Ascending aorta (tissue), 2 donors: ENCODE measurements at regions not wholly inside any gene's neighbourhood (a gene's known extent, or its start where the extent isn't known, plus 50 kb on each side); places are given as distances from the start of the nearest gene placed in this dataset.

Source experiments
- DNase-seq, 2 donors: peaks; one replicate each; pipeline ENCODE4 v3.0.0-alpha.2; 2019; ENCODE audit warnings: low spot score in 2 of 2
- H3K27ac ChIP-seq, 2 donors: fragments of 200-600 bp; sonication (generic); one replicate each; pipeline ENCODE4 v1.5.1; 2016 to 2017; ENCODE audit warnings: mild to moderate bottlenecking in 1 of 2
- H3K27me3 ChIP-seq: fragments of 200-600 bp; sonication (generic); one replicate; pipeline ENCODE4 v1.5.1; 2017
- H3K36me3 ChIP-seq, 2 donors: fragments of 200-600 bp; sonication (generic); one replicate each; pipeline ENCODE4 v1.5.1; 2016
- H3K4me1 ChIP-seq, 2 donors: fragments of 200-600 bp; sonication (generic); one replicate each; pipeline ENCODE4 v1.5.1; 2016 to 2017; ENCODE audit warnings: mild to moderate bottlenecking in 1 of 2
- H3K4me3 ChIP-seq, 2 donors: fragments of 200-600 bp; sonication (generic); one replicate each; pipeline ENCODE4 v1.5.1; 2016 to 2017; ENCODE audit warnings: mild to moderate bottlenecking in 1 of 2
- H3K9me3 ChIP-seq, 2 donors: fragments of 200-600 bp; sonication (generic); one replicate each; pipeline ENCODE4 v1.5.1; 2016
- intact Hi-C: fragments of 100-400 bp; cut with DNase I; formaldehyde crosslinking; loops from one replicate; pipeline ENCODE4 v1.15.1; 2023
- TF ChIP-seq, protein P1 (sequence below), 3 experiments: fragments of 200-600 bp in 2 of 3; fragments of 450-650 bp in 1 of 3; sonication (generic) in 2 of 3; IDR thresholded peaks; one replicate each; pipeline ENCODE4 v1.5.1; 2016 to 2019; ENCODE audit warnings: antibody characterized with exemption in 3 of 3, mild to moderate bottlenecking in 1 of 3, moderate library complexity in 1 of 3

DNA sequence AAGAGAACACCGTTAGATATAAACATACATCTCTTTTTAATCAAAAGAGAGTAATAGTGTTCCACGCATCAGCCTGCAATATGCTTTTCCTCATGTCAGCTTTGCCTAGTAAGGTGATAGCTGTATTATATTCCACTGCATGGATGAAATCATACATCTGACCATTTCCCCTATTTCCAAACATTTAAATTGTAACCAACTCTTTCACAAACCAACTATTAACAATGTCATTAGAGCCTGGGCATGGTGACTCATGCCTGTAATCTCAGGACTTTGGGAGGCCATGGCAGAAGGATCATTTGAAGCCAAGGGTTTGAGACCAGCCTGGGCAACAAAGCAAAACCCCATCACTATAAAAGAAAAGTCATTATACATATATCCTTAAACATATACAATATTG, 284.8 kb downstream of the BCL11A start:
- intact Hi-C loops = no loop called here
- TF ChIP-seq, protein P1, sequence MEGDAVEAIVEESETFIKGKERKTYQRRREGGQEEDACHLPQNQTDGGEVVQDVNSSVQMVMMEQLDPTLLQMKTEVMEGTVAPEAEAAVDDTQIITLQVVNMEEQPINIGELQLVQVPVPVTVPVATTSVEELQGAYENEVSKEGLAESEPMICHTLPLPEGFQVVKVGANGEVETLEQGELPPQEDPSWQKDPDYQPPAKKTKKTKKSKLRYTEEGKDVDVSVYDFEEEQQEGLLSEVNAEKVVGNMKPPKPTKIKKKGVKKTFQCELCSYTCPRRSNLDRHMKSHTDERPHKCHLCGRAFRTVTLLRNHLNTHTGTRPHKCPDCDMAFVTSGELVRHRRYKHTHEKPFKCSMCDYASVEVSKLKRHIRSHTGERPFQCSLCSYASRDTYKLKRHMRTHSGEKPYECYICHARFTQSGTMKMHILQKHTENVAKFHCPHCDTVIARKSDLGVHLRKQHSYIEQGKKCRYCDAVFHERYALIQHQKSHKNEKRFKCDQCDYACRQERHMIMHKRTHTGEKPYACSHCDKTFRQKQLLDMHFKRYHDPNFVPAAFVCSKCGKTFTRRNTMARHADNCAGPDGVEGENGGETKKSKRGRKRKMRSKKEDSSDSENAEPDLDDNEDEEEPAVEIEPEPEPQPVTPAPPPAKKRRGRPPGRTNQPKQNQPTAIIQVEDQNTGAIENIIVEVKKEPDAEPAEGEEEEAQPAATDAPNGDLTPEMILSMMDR (IDR thresholded peaks at IDR 0.05) = no peak

DNA sequence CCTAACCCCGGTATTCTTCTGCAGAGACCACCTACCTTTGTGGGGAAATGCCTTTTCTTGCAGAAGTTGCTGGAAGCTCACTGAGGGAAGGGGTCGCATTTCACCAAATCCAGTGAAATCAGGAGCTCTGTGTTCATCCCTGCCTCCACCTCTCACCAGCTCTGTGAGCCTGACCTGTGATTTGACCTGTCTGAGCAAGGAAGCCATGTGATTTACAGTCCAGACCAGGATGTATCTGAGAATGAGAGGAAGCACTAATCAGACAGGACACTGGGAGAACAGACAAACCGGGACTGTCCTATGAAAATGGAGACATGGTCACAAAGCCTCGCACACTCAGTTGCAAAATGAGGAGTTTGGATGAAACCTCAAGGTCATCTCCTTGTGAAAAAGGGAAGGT, 285.4 kb downstream of the BCL11A start:
- no peak for DNase-seq
- TF ChIP-seq, protein P1 (IDR thresholded peaks at IDR 0.05) = no peak
- H3K4me3 ChIP-seq = no peak overlapping the region
- H3K4me1 ChIP-seq = no peaks in the 10 kb centered on the region
- no peaks in the 10 kb centered on the region for H3K36me3 ChIP-seq
- H3K27me3 ChIP-seq = no peaks in the 10 kb centered on the region
- H3K9me3 ChIP-seq = no peaks in the 10 kb centered on the region
- no peak overlapping the region for H3K27ac ChIP-seq
- intact Hi-C loops = no loop called here

More for the DNA sequence above, 284.8 kb downstream of the BCL11A start:
- H3K27ac ChIP-seq = no peak overlapping the region
- no peaks in the 10 kb centered on the region for H3K27me3 ChIP-seq
- no peak overlapping the region for H3K4me3 ChIP-seq
- no peaks in the 10 kb centered on the region for H3K9me3 ChIP-seq
- H3K36me3 ChIP-seq = no peaks in the 10 kb centered on the region
- no peaks in the 10 kb centered on the region for H3K4me1 ChIP-seq
- no peak for DNase-seq

DNA sequence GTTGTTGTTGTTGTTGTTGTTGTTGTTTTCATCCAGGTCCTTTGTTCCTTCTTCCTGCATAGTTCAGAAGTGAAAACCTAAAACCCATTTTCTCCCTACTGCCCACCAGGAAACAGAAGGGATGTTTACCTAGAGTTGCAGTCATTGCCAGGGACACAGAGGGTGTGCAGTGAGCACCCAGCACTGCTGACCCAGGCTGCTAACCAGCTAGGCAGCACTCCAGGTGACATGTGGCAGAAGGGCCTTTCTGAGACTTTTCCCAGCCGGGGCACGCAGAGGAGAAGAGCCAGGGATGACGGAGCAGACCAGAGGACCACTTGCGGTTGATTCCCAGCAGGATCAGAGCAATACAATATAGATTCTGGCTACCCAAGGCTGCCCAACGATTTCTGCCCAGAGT, 286.3 kb downstream of the BCL11A start:
- Histone ChIP-seq H3K4me3 (no peak overlapping the region), H3K27ac (no peak overlapping the region), H3K4me1 (no peaks in the 10 kb centered on the region), H3K9me3 (no peaks in the 10 kb centered on the region), H3K36me3 (no peaks in the 10 kb centered on the region), H3K27me3 (no peaks in the 10 kb centered on the region)
- TF ChIP-seq, protein P1 (IDR thresholded peaks at IDR 0.05) = no peak
- no peak for DNase-seq
- intact Hi-C loops = no loop called here

DNA sequence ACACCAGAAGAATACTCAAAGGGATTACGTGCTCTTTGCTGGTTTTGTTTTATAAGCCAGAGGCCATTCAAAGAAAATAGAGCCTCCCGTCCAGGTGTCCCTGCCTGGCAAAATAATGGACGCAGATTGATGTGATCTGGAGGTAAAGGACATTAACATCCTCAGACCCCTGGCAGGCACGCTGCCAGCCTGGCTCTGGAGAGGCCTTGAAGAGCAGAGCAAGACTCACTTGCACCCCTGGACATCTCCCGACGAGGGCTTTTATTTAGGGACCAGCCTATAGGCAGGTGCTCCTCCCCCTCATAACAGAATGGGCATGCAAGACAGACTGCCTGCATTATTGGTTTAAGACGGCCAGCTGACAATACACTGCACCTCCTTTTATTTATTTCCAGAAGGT, 291.3 kb downstream of the BCL11A start:
- intact Hi-C loops = no loop called here
- TF ChIP-seq, protein P1 (IDR thresholded peaks at IDR 0.05) = no peak
- Histone ChIP-seq H3K36me3 (no peaks in the 10 kb centered on the region), H3K27me3 (no peaks in the 10 kb centered on the region), H3K27ac (no peak overlapping the region), H3K9me3 (no peaks in the 10 kb centered on the region), H3K4me3 (no peak overlapping the region), H3K4me1 (no peaks in the 10 kb centered on the region)
- no peak for DNase-seq

DNA sequence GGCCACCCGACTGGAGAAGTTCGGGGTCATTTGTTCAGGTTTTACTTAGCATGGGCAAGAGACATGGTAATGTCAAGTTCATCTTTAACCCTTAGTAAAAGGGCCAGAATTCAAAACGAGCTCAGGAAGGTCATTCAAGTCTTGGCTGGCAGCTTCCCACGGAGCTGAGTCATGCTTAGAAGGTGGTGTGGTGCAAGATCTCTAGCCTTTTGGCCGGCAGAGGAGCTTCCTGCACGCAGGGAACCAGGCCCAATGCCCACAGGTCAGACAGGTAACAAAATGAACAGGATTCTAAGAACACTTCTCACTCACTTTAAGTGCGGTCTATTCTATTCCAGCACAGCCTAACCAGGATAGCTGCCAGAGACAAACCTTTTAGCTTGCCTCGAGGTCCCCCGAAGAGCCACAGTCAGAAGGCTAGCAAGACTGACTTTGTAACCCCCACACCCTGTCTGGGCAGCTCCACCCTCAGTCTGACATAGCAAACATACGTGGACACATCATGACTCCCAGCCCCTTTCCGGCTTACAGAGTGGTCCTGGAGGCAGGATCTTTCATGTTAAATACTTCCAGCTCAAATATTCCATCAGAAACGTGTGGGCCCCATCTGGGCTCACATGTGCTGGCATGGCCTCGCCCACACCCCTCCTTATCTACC, 292.7 kb downstream of the BCL11A start:
- TF ChIP-seq, protein P1 (IDR thresholded peaks at IDR 0.05) = no peak
- Histone ChIP-seq H3K36me3 (no peaks in the 10 kb centered on the region), H3K9me3 (no peaks in the 10 kb centered on the region), H3K27ac (no peak overlapping the region), H3K4me3 (no peak overlapping the region), H3K27me3 (no peaks in the 10 kb centered on the region), H3K4me1 (no peaks in the 10 kb centered on the region)
- DNase-seq = no peak
- intact Hi-C loops = no loop called here

DNA sequence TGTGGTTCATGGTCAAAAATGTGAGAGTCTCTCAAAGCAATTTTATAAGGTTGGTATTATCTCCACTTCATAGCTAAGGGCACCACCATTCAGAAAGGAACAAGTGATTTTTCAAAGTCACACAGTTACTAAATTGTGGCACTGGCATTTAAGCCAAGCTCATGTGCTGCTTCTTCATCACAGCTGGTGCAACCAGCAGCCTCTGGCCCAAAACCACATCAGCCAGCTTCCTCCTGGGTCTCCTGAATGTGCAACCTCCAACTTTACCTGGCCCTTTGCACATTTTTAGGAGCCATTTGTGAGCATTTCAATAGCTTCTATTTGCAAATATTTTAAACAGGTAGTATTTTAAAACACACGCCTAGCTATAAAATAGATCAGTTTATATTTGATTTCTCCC, 293.7 kb downstream of the BCL11A start:
- DNase-seq = no peak
- H3K36me3 ChIP-seq = no peaks in the 10 kb centered on the region
- H3K4me1 ChIP-seq = no peaks in the 10 kb centered on the region
- TF ChIP-seq, protein P1 (IDR thresholded peaks at IDR 0.05) = no peak
- intact Hi-C loops = no loop called here
- no peaks in the 10 kb centered on the region for H3K9me3 ChIP-seq
- H3K4me3 ChIP-seq = no peak overlapping the region
- no peak overlapping the region for H3K27ac ChIP-seq
- no peaks in the 10 kb centered on the region for H3K27me3 ChIP-seq
